HEK293 (cell line): ENCODE measurements at regions not wholly inside any gene's neighbourhood (a gene's known extent, or its start where the extent isn't known, plus 50 kb on each side); places are given as distances from the start of the nearest gene placed in this dataset.

Experiments
- ZNF24 ChIP-seq: fragments of 450-650 bp; formaldehyde crosslinking; IDR thresholded peaks from 2 replicates; pipeline ENCODE4 v1.5.1; 2016; ENCODE audit warnings: missing biosample characterization, missing genetic modification characterization
- ZNF777 ChIP-seq: fragments of 450-650 bp; formaldehyde crosslinking; IDR thresholded peaks from 2 replicates; pipeline ENCODE4 v1.5.1; 2017; ENCODE audit warnings: missing biosample characterization, missing genetic modification characterization, borderline replicate concordance
- TF ChIP-seq, protein P1 (sequence below): fragments of 450-650 bp; formaldehyde crosslinking; IDR thresholded peaks from 2 replicates; pipeline ENCODE4 v1.5.1; 2016; ENCODE audit warnings: missing biosample characterization, missing genetic modification characterization
- TF ChIP-seq, protein P2 (sequence below): fragments of 450-650 bp; formaldehyde crosslinking; IDR thresholded peaks from 2 replicates; pipeline ENCODE4 v1.5.1; 2016; ENCODE audit warnings: missing biosample characterization, missing genetic modification characterization

DNA sequence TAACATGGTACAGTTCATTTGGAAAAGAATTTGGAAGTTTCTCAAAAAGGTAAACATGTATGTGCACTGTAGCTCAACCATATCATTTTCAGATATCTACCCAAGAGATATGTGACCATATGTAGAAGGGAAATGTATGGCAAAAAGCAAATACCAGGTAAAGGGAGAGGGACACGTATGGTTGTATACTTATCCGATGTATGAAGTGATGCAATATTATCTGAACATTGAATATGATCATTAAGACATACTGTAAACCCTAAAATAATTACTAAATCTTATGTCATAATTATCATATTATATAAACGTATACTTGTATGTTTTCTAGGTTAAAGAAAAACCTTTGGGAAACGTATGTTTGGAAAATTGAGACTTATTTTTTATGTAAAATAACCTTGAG lies 367.5 kb upstream of the KCND2 start:
- TF ChIP-seq ZNF777 (tag by site-specific recombination) (no peak), ZNF24 (tag by site-specific recombination) (no peak)
- TF ChIP-seq, protein P1, sequence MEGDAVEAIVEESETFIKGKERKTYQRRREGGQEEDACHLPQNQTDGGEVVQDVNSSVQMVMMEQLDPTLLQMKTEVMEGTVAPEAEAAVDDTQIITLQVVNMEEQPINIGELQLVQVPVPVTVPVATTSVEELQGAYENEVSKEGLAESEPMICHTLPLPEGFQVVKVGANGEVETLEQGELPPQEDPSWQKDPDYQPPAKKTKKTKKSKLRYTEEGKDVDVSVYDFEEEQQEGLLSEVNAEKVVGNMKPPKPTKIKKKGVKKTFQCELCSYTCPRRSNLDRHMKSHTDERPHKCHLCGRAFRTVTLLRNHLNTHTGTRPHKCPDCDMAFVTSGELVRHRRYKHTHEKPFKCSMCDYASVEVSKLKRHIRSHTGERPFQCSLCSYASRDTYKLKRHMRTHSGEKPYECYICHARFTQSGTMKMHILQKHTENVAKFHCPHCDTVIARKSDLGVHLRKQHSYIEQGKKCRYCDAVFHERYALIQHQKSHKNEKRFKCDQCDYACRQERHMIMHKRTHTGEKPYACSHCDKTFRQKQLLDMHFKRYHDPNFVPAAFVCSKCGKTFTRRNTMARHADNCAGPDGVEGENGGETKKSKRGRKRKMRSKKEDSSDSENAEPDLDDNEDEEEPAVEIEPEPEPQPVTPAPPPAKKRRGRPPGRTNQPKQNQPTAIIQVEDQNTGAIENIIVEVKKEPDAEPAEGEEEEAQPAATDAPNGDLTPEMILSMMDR (tag by site-specific recombination): no peak
- TF ChIP-seq, protein P2, sequence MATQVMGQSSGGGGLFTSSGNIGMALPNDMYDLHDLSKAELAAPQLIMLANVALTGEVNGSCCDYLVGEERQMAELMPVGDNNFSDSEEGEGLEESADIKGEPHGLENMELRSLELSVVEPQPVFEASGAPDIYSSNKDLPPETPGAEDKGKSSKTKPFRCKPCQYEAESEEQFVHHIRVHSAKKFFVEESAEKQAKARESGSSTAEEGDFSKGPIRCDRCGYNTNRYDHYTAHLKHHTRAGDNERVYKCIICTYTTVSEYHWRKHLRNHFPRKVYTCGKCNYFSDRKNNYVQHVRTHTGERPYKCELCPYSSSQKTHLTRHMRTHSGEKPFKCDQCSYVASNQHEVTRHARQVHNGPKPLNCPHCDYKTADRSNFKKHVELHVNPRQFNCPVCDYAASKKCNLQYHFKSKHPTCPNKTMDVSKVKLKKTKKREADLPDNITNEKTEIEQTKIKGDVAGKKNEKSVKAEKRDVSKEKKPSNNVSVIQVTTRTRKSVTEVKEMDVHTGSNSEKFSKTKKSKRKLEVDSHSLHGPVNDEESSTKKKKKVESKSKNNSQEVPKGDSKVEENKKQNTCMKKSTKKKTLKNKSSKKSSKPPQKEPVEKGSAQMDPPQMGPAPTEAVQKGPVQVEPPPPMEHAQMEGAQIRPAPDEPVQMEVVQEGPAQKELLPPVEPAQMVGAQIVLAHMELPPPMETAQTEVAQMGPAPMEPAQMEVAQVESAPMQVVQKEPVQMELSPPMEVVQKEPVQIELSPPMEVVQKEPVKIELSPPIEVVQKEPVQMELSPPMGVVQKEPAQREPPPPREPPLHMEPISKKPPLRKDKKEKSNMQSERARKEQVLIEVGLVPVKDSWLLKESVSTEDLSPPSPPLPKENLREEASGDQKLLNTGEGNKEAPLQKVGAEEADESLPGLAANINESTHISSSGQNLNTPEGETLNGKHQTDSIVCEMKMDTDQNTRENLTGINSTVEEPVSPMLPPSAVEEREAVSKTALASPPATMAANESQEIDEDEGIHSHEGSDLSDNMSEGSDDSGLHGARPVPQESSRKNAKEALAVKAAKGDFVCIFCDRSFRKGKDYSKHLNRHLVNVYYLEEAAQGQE (tag by site-specific recombination): no peak
